ENCODE measurements at regions not wholly inside any gene's neighbourhood (a gene's known extent, or its start where the extent isn't known, plus 50 kb on each side); places are given as distances from the start of the nearest gene placed in this dataset.

DNA sequence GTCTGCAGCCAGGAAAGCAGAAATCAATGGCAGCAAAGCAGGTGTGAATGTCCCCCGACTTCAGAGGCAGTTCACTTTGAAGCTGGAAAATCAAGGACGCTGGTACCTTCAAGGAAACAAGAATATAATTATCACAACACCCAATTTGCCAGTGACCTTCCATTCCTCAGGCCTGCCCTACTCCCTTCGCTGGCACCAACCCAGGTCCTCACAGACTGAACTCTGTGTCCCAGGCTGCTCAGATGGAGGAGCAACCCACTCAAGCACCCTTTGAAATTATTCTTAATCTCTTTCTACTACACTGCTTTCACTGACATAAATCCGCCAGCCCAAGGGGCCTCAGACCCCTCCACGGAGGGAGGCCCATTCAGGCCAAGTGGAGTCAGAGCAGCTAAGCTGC is 64.7 kb upstream of the WT1 start:
- TF ChIP-seq, protein P1, sequence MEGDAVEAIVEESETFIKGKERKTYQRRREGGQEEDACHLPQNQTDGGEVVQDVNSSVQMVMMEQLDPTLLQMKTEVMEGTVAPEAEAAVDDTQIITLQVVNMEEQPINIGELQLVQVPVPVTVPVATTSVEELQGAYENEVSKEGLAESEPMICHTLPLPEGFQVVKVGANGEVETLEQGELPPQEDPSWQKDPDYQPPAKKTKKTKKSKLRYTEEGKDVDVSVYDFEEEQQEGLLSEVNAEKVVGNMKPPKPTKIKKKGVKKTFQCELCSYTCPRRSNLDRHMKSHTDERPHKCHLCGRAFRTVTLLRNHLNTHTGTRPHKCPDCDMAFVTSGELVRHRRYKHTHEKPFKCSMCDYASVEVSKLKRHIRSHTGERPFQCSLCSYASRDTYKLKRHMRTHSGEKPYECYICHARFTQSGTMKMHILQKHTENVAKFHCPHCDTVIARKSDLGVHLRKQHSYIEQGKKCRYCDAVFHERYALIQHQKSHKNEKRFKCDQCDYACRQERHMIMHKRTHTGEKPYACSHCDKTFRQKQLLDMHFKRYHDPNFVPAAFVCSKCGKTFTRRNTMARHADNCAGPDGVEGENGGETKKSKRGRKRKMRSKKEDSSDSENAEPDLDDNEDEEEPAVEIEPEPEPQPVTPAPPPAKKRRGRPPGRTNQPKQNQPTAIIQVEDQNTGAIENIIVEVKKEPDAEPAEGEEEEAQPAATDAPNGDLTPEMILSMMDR (IDR thresholded peaks at IDR 0.05): no peak
- TF ChIP-seq POLR2AphosphoS5 (IDR thresholded peaks at IDR 0.05): no peak
- TF ChIP-seq POLR2A (IDR thresholded peaks at IDR 0.05; ENCODE audit: low read depth): no peak

All from esophagus muscularis mucosa (tissue), 3 donors.